Vagina (tissue), 2 donors: ENCODE measurements at regions not wholly inside any gene's neighbourhood (a gene's known extent, or its start where the extent isn't known, plus 50 kb on each side); places are given as distances from the start of the nearest gene placed in this dataset.

Source experiments
- DNase-seq, 2 donors: peaks; one replicate each; pipeline ENCODE4 v3.0.0-alpha.2; 2017; ENCODE audit errors: extremely low spot score in 2 of 2
- H3K27ac ChIP-seq: fragments of 200-600 bp; sonication (generic); one replicate; pipeline ENCODE4 v1.5.1; 2019
- H3K27me3 ChIP-seq: fragments of 200-600 bp; sonication (generic); one replicate; pipeline ENCODE4 v1.5.1; 2019
- H3K36me3 ChIP-seq, 2 donors: fragments of 200-600 bp; sonication (generic); one replicate each; pipeline ENCODE4 v1.5.1; 2017 to 2019
- H3K4me1 ChIP-seq: fragments of 200-600 bp; sonication (generic); one replicate; pipeline ENCODE4 v1.5.1; 2019
- H3K4me3 ChIP-seq, 2 donors: fragments of 200-600 bp; sonication (generic); 1 replicate in 1 of 2; 2 replicates in 1 of 2; pipeline ENCODE4 v1.5.1; 2016 to 2019
- H3K9me3 ChIP-seq: fragments of 200-600 bp; sonication (generic); one replicate; pipeline ENCODE4 v1.5.1; 2019
- CTCF ChIP-seq, 3 experiments: fragments of 450-650 bp in 2 of 3; fragments of 200-600 bp in 1 of 3; sonication (generic) in 1 of 3; IDR thresholded peaks; one replicate each; pipeline ENCODE4 v1.5.1; 2017 to 2019; ENCODE audit warnings: antibody characterized with exemption in 3 of 3, mild to moderate bottlenecking in 2 of 3, moderate library complexity in 2 of 3
- POLR2A ChIP-seq, 2 donors: fragments of 450-650 bp; IDR thresholded peaks; one replicate each; pipeline ENCODE4 v1.6.1; 2017; ENCODE audit warnings: antibody characterized with exemption in 2 of 2, mild to moderate bottlenecking in 2 of 2, moderate library complexity in 2 of 2
- POLR2AphosphoS5 ChIP-seq, 2 donors: sonication (generic); formaldehyde crosslinking; IDR thresholded peaks; one replicate each; pipeline ENCODE4 v1.9.0; 2017; ENCODE audit warnings: antibody characterized with exemption in 2 of 2, mild to moderate bottlenecking in 2 of 2, low read depth in 1 of 2; ENCODE audit not compliant: insufficient read depth in 1 of 2
- intact Hi-C: fragments of 100-400 bp; cut with DNase I; formaldehyde crosslinking; loops from one replicate; pipeline ENCODE4 v1.15.1; 2023

DNA sequence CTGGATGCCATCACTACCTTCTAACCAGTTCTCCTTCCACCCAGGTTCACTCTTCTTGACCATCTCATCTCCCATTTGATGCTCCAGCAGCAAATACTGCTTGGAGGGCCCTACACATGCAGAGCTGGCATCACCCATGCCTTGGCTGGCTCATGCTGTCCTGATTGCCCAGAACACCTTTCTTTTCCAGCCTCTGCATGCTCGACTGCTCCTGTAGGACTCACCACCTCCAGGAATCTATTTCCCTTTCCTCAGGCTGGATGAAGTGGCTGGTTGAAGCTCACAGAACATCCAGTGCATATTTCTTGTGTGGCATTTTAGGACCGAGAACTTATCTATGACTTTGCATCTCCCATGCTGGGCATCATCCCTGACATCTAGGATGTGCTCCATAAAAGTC is 148.3 kb downstream of the CPEB2 start:
- Histone ChIP-seq H3K4me1 (peaks cover 19% of the 10 kb centered on the region), H3K36me3 (no peaks in the 10 kb centered on the region), H3K4me3 (no peak overlapping the region), H3K27ac (peak overlapping the region; percentile 25), H3K9me3 (no peaks in the 10 kb centered on the region), H3K27me3 (no peaks in the 10 kb centered on the region)
- no peak for DNase-seq
- intact Hi-C loops = no loop called here
- TF ChIP-seq POLR2A (IDR thresholded peaks at IDR 0.05) = no peak
- TF ChIP-seq CTCF (IDR thresholded peaks at IDR 0.05) = no peak
- no peak for TF ChIP-seq POLR2AphosphoS5 (IDR thresholded peaks at IDR 0.05; ENCODE audit: insufficient read depth in 1 of 2, low read depth in 1 of 2)

DNA sequence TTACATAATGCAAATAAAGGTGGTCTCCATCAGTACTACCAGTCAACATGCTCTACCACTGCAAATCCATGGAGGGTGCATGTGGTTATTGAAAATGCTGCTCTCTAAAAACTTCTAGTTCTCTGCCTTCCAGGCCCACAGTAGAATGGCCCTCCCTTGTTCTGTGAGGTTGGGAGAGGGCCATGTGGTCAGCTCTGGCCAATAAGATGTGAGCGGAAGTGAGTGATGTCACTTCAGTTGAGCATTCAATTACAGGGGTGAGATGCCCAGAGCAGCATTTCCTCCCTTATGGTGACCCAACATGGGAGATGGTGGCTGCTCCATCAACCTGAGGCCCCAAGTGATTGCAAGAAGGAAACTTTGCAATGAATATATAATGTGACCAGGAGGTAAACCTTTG is 148.8 kb downstream of the CPEB2 start:
- intact Hi-C loops = no loop called here
- peaks cover 19% of the 10 kb centered on the region for H3K4me1 ChIP-seq
- no peak overlapping the region for H3K27ac ChIP-seq
- H3K4me3 ChIP-seq = no peak overlapping the region
- no peaks in the 10 kb centered on the region for H3K27me3 ChIP-seq
- no peaks in the 10 kb centered on the region for H3K9me3 ChIP-seq
- no peaks in the 10 kb centered on the region for H3K36me3 ChIP-seq
- DNase-seq = no peak
- no peak for TF ChIP-seq POLR2A (IDR thresholded peaks at IDR 0.05)
- TF ChIP-seq CTCF (IDR thresholded peaks at IDR 0.05) = no peak
- TF ChIP-seq POLR2AphosphoS5 (IDR thresholded peaks at IDR 0.05; ENCODE audit: insufficient read depth in 1 of 2, low read depth in 1 of 2) = no peak

DNA sequence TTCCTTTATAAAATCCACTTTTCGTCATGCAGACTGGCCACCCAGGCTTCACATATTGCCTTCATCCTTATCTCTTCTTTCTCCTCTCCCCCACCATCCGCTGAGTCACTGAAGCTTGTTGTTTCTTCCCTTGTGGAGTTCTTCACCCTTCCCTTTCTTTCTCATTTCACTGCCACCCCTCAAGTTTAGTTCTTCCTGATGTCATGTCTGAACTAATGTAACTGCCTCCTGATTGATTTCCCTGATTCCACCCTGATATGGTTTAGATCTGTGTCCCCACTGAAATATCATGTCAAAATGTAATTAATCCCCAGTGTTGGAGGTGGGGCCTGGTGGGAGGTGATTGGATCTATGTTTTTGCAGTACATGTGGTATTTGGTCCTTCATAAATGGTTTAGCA is 151.4 kb downstream of the CPEB2 start:
- Histone ChIP-seq H3K4me1 (peaks cover 19% of the 10 kb centered on the region), H3K4me3 (no peak overlapping the region)
- intact Hi-C loops = no loop called here

DNA sequence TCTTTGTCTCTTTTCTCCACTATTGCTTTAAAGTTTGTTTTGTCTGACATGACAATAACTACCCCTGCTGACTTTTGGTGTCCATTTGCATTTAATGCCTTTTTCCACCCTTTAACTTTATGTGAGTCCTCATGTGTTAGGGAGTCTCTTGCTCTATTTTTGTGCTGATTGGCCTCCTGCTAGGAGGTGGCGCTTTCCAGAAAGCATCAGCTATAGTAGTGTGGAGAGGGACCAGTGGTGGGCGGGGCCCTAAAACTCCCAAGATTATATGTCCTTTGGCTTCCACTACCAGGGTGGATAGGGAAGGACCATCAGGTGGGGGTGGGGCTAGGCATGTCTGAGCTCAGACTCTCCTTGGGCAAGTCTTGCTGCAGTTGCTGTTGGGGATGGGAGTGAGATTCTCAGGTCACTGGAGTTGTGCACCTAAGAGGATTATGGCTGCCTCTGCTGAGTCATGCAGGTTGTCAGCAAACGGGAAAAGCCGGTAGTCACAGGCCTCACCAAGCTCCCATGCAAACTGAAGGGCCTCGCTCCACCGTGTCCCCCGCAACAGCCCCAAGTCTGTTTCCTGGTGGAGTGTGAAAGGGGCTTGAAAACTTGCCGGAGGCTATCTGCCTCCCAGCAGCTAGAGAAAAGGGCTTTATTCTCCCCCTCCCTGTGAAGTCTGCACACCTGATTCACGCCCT is 156.3 kb downstream of the CPEB2 start:
- Histone ChIP-seq H3K27ac (no peak overlapping the region), H3K9me3 (no peaks in the 10 kb centered on the region), H3K27me3 (no peaks in the 10 kb centered on the region), H3K4me1 (peaks cover 5% of the 10 kb centered on the region), H3K36me3 (no peaks in the 10 kb centered on the region), H3K4me3 (no peak overlapping the region)
- DNase-seq = peak in 1 of 2 donors; percentile 83
- intact Hi-C loops = no loop called here
- TF ChIP-seq POLR2AphosphoS5 (IDR thresholded peaks at IDR 0.05; ENCODE audit: insufficient read depth in 1 of 2, low read depth in 1 of 2) (no peak), POLR2A (IDR thresholded peaks at IDR 0.05) (no peak), CTCF (IDR thresholded peaks at IDR 0.05) (no peak)

More for the DNA sequence above, 151.4 kb downstream of the CPEB2 start:
- H3K36me3 ChIP-seq = no peaks in the 10 kb centered on the region
- no peak for DNase-seq
- TF ChIP-seq POLR2AphosphoS5 (IDR thresholded peaks at IDR 0.05; ENCODE audit: insufficient read depth in 1 of 2, low read depth in 1 of 2) = no peak
- no peak for TF ChIP-seq CTCF (IDR thresholded peaks at IDR 0.05)
- no peak for TF ChIP-seq POLR2A (IDR thresholded peaks at IDR 0.05)
- no peaks in the 10 kb centered on the region for H3K9me3 ChIP-seq
- H3K27ac ChIP-seq = no peak overlapping the region
- no peaks in the 10 kb centered on the region for H3K27me3 ChIP-seq

GRCh38 chr4:15159477-15160019 is 157.3 kb downstream of the CPEB2 start:
- no peak for DNase-seq
- no peak overlapping the region for H3K27ac ChIP-seq

More at GRCh38 chr4:15159477-15160019, 157.3 kb downstream of the CPEB2 start:
- no peak overlapping the region for H3K4me3 ChIP-seq
- intact Hi-C loops = no loop called here
- peaks cover 5% of the 10 kb centered on the region for H3K4me1 ChIP-seq
- no peaks in the 10 kb centered on the region for H3K27me3 ChIP-seq
- no peaks in the 10 kb centered on the region for H3K9me3 ChIP-seq
- TF ChIP-seq CTCF (IDR thresholded peaks at IDR 0.05) = no peak
- TF ChIP-seq POLR2A (IDR thresholded peaks at IDR 0.05) = no peak
- TF ChIP-seq POLR2AphosphoS5 (IDR thresholded peaks at IDR 0.05; ENCODE audit: insufficient read depth in 1 of 2, low read depth in 1 of 2) = no peak
- no peaks in the 10 kb centered on the region for H3K36me3 ChIP-seq
